Activated CD8-positive, alpha-beta T cell treated with anti-CD3 and anti-CD28 coated beads for 36 hours (primary cell): ENCODE measurements at regions not wholly inside any gene's neighbourhood (a gene's known extent, or its start where the extent isn't known, plus 50 kb on each side); places are given as distances from the start of the nearest gene placed in this dataset.
"Not testable (repeated sequence)": the region's sequence is repeated elsewhere in the genome, so short reads cannot be mapped to it uniquely, and the experiment has no call there.

Source experiments
- ATAC-seq: fragments of 200-7000 bp; cut with Tn5 transposase; one replicate; pipeline ENCODE4 v1.10.0; 2021; ENCODE audit warnings: mild to moderate bottlenecking, moderate library complexity
- CTCF ChIA-PET: fragments of 350-600 bp; sonication (Branson Sonifier 250); formaldehyde crosslinking; loops from one replicate; lab custom pipeline; 2021; ENCODE audit warnings: antibody characterized with exemption; lab: Charles Lee
- POLR2A ChIA-PET: fragments of 350-600 bp; sonication (Branson Sonifier 250); formaldehyde crosslinking; loops from one replicate; lab custom pipeline; 2021; ENCODE audit warnings: antibody characterized with exemption; lab: Charles Lee
- DNase-seq: peaks from one replicate; pipeline ENCODE4 v3.0.0-alpha.2; 2020
- H3K27ac Mint-ChIP-seq: one replicate; pipeline ENCODE4 v1.8.0; 2021; ENCODE audit warnings: mild to moderate bottlenecking, mixed read lengths
- H3K27me3 Mint-ChIP-seq: one replicate; pipeline ENCODE4 v1.8.0; 2021; ENCODE audit warnings: mixed read lengths
- H3K36me3 Mint-ChIP-seq: one replicate; pipeline ENCODE4 v1.8.0; 2021; ENCODE audit warnings: low read depth, mixed read lengths
- H3K4me1 Mint-ChIP-seq: one replicate; pipeline ENCODE4 v1.8.0; 2021; ENCODE audit warnings: low read depth, mixed read lengths
- H3K4me3 Mint-ChIP-seq: one replicate; pipeline ENCODE4 v1.8.0; 2021; ENCODE audit warnings: mild to moderate bottlenecking, moderate library complexity, mixed read lengths
- H3K9me3 Mint-ChIP-seq: one replicate; pipeline ENCODE4 v1.8.0; 2021; ENCODE audit warnings: mixed read lengths
- CTCF ChIP-seq: fragments of 200-600 bp; IDR thresholded peaks from one replicate; pipeline ENCODE4 v1.8.0; 2022; ENCODE audit warnings: antibody characterized with exemption, mild to moderate bottlenecking
- intact Hi-C: fragments of 100-400 bp; cut with micrococcal nuclease; formaldehyde crosslinking; loops from one replicate; pipeline ENCODE4 v1.10.0; 2022

GRCh38 chr22:25420925-25421904 lies 143.3 kb upstream of the GRK3 start:
- Mint-ChIP-seq H3K27me3 (peaks cover 56% of the 10 kb centered on the region), H3K4me3 (peak overlapping the region; percentile 51), H3K9me3 (no peaks in the 10 kb centered on the region), H3K27ac (no peak overlapping the region), H3K36me3 (no peaks in the 10 kb centered on the region), H3K4me1 (peaks cover 18% of the 10 kb centered on the region)
- TF ChIP-seq CTCF, result no peak
- ATAC-seq (peak; percentile 30), DNase-seq (no peak)
- intact Hi-C loops, result no loop called here
- CTCF ChIA-PET, result interaction anchor here (1.7 kb wide), 1 partner anchor 26 kb away, joined by 9 read pairs; no protein-coding TSS in a partner anchor
- POLR2A ChIA-PET, result no interaction called here

DNA sequence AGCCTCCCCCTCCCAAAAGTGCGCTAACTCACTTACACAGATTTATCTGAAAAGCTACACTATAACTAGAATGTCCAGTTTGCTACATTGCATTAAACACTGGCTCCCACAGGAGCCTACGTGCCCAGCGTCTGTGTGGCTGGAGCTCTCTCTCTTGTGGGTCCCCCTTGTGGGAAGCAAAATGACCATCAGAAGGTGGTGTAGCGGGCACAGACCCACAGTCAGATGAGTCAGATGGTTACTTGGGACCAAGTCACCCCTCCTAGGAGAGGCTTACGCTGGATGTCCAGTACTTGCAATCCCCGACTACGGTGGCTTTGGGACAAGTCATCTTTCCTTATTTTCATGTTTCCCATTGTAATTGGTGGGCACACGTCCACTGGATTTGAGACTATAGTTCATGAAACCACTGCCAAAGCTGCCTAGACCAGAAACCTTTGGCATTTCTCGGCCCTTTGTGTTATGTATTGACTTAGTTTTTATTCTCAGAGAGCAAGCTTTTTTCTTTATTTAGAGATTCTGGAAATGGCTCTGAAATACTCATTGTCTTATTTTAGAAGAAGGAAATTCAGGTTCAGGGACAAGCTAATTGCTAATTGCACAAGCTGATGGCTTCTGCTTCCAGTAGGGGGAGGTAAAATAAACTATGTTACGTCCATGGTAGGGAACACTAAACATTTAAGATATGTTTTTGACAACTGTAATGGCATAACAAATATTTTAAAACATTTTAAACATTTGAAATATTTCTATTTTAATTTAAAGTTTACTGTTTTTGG lies 137.8 kb upstream of the GRK3 start:
- H3K4me1 Mint-ChIP-seq, DNase-seq, intact Hi-C loops, POLR2A ChIA-PET, H3K9me3 Mint-ChIP-seq, H3K27ac Mint-ChIP-seq, H3K36me3 Mint-ChIP-seq, ATAC-seq, H3K4me3 Mint-ChIP-seq: not testable (repeated sequence)
- CTCF ChIA-PET, result interaction anchor here (0.9 to 1.0 kb wide), 2 partner anchors 9 to 21 kb away, joined by 3 read pairs; no protein-coding TSS in a partner anchor
- H3K27me3 Mint-ChIP-seq, result peaks cover 30% of the 10 kb centered on the region
- TF ChIP-seq CTCF, result peak; percentile 15

GRCh38 chr22:25431637-25432342 lies 132.7 kb upstream of the GRK3 start:
- H3K36me3 Mint-ChIP-seq, H3K27ac Mint-ChIP-seq, H3K4me1 Mint-ChIP-seq, H3K4me3 Mint-ChIP-seq, H3K27me3 Mint-ChIP-seq, DNase-seq, CTCF ChIA-PET, intact Hi-C loops, H3K9me3 Mint-ChIP-seq, POLR2A ChIA-PET: not testable (repeated sequence)
- ATAC-seq, result peak; percentile 39

- H3K9me3 Mint-ChIP-seq, ATAC-seq, POLR2A ChIA-PET, H3K4me1 Mint-ChIP-seq, H3K27ac Mint-ChIP-seq, intact Hi-C loops, H3K36me3 Mint-ChIP-seq, H3K4me3 Mint-ChIP-seq, DNase-seq, H3K27me3 Mint-ChIP-seq: not testable (repeated sequence)
- CTCF ChIA-PET, result interaction anchor here (1.0 kb wide), 1 partner anchor 10 kb away, joined by 3 read pairs; no protein-coding TSS in a partner anchor
Measured at GRCh38 chr22:25433381-25433970, 131.0 kb upstream of the GRK3 start.

GRCh38 chr22:25437414-25438160 lies 126.9 kb upstream of the GRK3 start:
- CTCF ChIA-PET, result interaction anchor here (0.6 to 1.2 kb wide), 2 partner anchors 10 kb away, joined by 3 to 4 read pairs; no protein-coding TSS in a partner anchor

More at GRCh38 chr22:25437414-25438160, 126.9 kb upstream of the GRK3 start:
- H3K9me3 Mint-ChIP-seq, result no peaks in the 10 kb centered on the region
- no peak overlapping the region for H3K27ac Mint-ChIP-seq
- ATAC-seq (no peak), DNase-seq (no peak)
- POLR2A ChIA-PET, result no interaction called here
- peaks cover 6% of the 10 kb centered on the region for H3K27me3 Mint-ChIP-seq
- peaks cover 2% of the 10 kb centered on the region for H3K4me1 Mint-ChIP-seq
- TF ChIP-seq CTCF, result no peak
- intact Hi-C loops, result no loop called here
- H3K36me3 Mint-ChIP-seq, result no peaks in the 10 kb centered on the region
- no peak overlapping the region for H3K4me3 Mint-ChIP-seq
